GM12873 (cell line): ENCODE measurements at regions not wholly inside any gene's neighbourhood (a gene's known extent, or its start where the extent isn't known, plus 50 kb on each side); places are given as distances from the start of the nearest gene placed in this dataset.
A peak's percentile ranks its signal among the peaks of the same experiment; 100 is the strongest.

Experiments used
- CTCF ChIP-seq: IDR thresholded peaks from 2 replicates; pipeline ENCODE4 v1.5.1; 2012; ENCODE audit warnings: low read depth, mild to moderate bottlenecking, moderate library complexity, low read length, control low read depth; ENCODE audit not compliant: insufficient read depth; ENCODE audit errors: missing control alignments

GRCh38 chr14:100438271-100438670 is 115.1 kb downstream of the SLC25A47 start:
- no peak for TF ChIP-seq CTCF

GRCh38 chr14:100438678-100439592 is 115.8 kb downstream of the SLC25A47 start:
- TF ChIP-seq CTCF = no peak

GRCh38 chr14:100439781-100440180 is 116.6 kb downstream of the SLC25A47 start:
- no peak for TF ChIP-seq CTCF

GRCh38 chr14:100440207-100440631 is 117.1 kb downstream of the SLC25A47 start:
- TF ChIP-seq CTCF = peak; percentile 40

GRCh38 chr14:100440758-100441203 is 117.6 kb downstream of the SLC25A47 start:
- TF ChIP-seq CTCF = no peak

- no peak for TF ChIP-seq CTCF
Measured at GRCh38 chr14:100441271-100441947, 118.3 kb downstream of the SLC25A47 start.

- TF ChIP-seq CTCF = no peak
Measured at GRCh38 chr14:100442036-100442435, 118.9 kb downstream of the SLC25A47 start.
